K562 (cell line): ENCODE measurements at regions not wholly inside any gene's neighbourhood (a gene's known extent, or its start where the extent isn't known, plus 50 kb on each side); places are given as distances from the start of the nearest gene placed in this dataset.

ENCODE experiments used
- BRF2 ChIP-seq: IDR thresholded peaks from 3 replicates; pipeline ENCODE4 v1.6.1; 2011; ENCODE audit warnings: borderline replicate concordance, mild to moderate bottlenecking; ENCODE audit not compliant: insufficient read length, insufficient read depth
- CTCF ChIP-seq, 3 experiments: IDR thresholded peaks in 2 of 3; conservative IDR thresholded peaks in 1 of 3; 2 replicates each; pipeline ENCODE4 v1.5.1; 2011 to 2012; ENCODE audit warnings: low read length in 3 of 3, mild to moderate bottlenecking in 3 of 3, control low read depth in 2 of 3, improper control_type of control experiment in 1 of 3, inconsistent platforms in 1 of 3, low read depth in 1 of 3, mixed read lengths in 1 of 3, moderate library complexity in 1 of 3; ENCODE audit not compliant: insufficient read depth in 2 of 3
- JUN ChIP-seq, 2 experiments: sonication (generic) in 1 of 2; formaldehyde crosslinking in 1 of 2; IDR thresholded peaks; 2 replicates each; pipeline versions ENCODE4 v1.6.1 to v1.8.0; 2012 to 2022; ENCODE audit warnings: borderline replicate concordance in 2 of 2, mild to moderate bottlenecking in 2 of 2, improper control_type of control experiment in 1 of 2, low read depth in 1 of 2, low read length in 1 of 2, missing genetic modification reagents in 1 of 2
- POLR2A ChIP-seq: fragments of 450-650 bp; conservative IDR thresholded peaks from 2 replicates; pipeline ENCODE4 v1.6.1; 2016
- RAD51 ChIP-seq: fragments of 450-650 bp; IDR thresholded peaks from 2 replicates; pipeline ENCODE4 v1.7.1; 2016; ENCODE audit warnings: low read depth, mild to moderate bottlenecking, borderline replicate concordance
- RNF2 ChIP-seq: sonication (generic); IDR thresholded peaks from 2 replicates; pipeline ENCODE4 v1.6.1; 2016
- THRA ChIP-seq: fragments of 450-650 bp; IDR thresholded peaks from 2 replicates; pipeline ENCODE4 v1.6.1; 2017; ENCODE audit warnings: mild to moderate bottlenecking, moderate library complexity
- ZNF134 ChIP-seq: fragments of 250-450 bp; sonication (Bioruptor Pico); conservative IDR thresholded peaks from 2 replicates; pipeline ENCODE4 v1.4.0; 2020
- ZNF232 ChIP-seq: sonication (generic); formaldehyde crosslinking; IDR thresholded peaks from 2 replicates; pipeline ENCODE4 v1.8.0; 2022; ENCODE audit warnings: mild to moderate bottlenecking, missing genetic modification reagents

- no peak for TF ChIP-seq RNF2
- no peak for TF ChIP-seq JUN (IDR thresholded peaks at IDR 0.05; ENCODE audit: borderline replicate concordance, low read depth, low read length)
- TF ChIP-seq JUN (CRISPR knock-in tag; IDR thresholded peaks at IDR 0.05; ENCODE audit: borderline replicate concordance) = no peak
- no peak for TF ChIP-seq ZNF232 (CRISPR knock-in tag)
- TF ChIP-seq CTCF (IDR thresholded peaks at IDR 0.05 in 2 of 3, conservative IDR thresholded peaks at IDR 0.05 in 1 of 3; ENCODE audit: insufficient read depth in 2 of 3, low read depth in 1 of 3, low read length in 3 of 3) = no peak
- TF ChIP-seq POLR2A = no peak
- TF ChIP-seq THRA = no peak
- TF ChIP-seq ZNF134 = no peak
- TF ChIP-seq BRF2 = no peak
- no peak for TF ChIP-seq RAD51
These were observed 385.4 kb downstream of the TMEM135 start for GRCh38 chr11:87423161-87423560.
